A549 (cell line): ENCODE measurements at regions not wholly inside any gene's neighbourhood (a gene's known extent, or its start where the extent isn't known, plus 50 kb on each side); places are given as distances from the start of the nearest gene placed in this dataset.

ENCODE experiments used
- ATAC-seq, 2 experiments: fragments of 200-7000 bp in 1 of 2; fragments of >200 bp in 1 of 2; cut with Nextera tagmentation in 1 of 2; cut with Tn5 transposase in 1 of 2; 3 replicates each; pipeline versions ENCODE4 v1.8.0 to v1.9.1; 2018 to 2020; ENCODE audit warnings: mild to moderate bottlenecking in 1 of 2, moderate library complexity in 1 of 2
- CTCF ChIA-PET: fragments of 300-600 bp; sonication (Branson Sonifier 250); formaldehyde crosslinking; extraction: SDS; loops from one replicate; lab custom pipeline; 2021; ENCODE audit warnings: antibody characterized with exemption, inconsistent platforms; lab: Yijun Ruan, JAX
- POLR2A ChIA-PET: fragments of 350-600 bp; formaldehyde crosslinking; extraction: SDS; loops from one replicate; lab custom pipeline; 2021; ENCODE audit warnings: antibody characterized with exemption, inconsistent platforms; lab: Yijun Ruan, JAX
- DNase-seq, 2 experiments: peaks; one replicate each; pipeline versions ENCODE4 v3.0.0 to v3.0.0-alpha.2; 2011 to 2016; ENCODE audit warnings: low read depth in 1 of 2, low spot score in 1 of 2
- FAIRE-seq: peaks from 2 replicates; lab custom pipeline; 2011; peaks lifted over from hg19 to GRCh38; lab: Jason Lieb, UNC
- H3K27ac ChIP-seq, 2 experiments: fragments of >200 bp; sonication (Bioruptor Twin); formaldehyde crosslinking; 3 replicates each; pipeline ENCODE4 v1.5.1; 2016 to 2017
- H3K4me1 ChIP-seq: fragments of >200 bp; sonication (Bioruptor Twin); formaldehyde crosslinking; 3 replicates; pipeline ENCODE4 v1.6.1; 2016
- H3K4me2 ChIP-seq: fragments of >200 bp; sonication (Bioruptor Twin); formaldehyde crosslinking; 3 replicates; pipeline ENCODE4 v1.6.1; 2016
- H3K4me3 ChIP-seq: fragments of >200 bp; sonication (Bioruptor Twin); formaldehyde crosslinking; 3 replicates; pipeline ENCODE4 v1.5.1; 2016
- H3K9me3 ChIP-seq: fragments of >200 bp; sonication (Bioruptor Twin); formaldehyde crosslinking; 3 replicates; pipeline ENCODE4 v1.6.1; 2016
- BHLHE40 ChIP-seq: IDR thresholded peaks from 2 replicates; pipeline ENCODE4 v1.6.1; 2012; ENCODE audit warnings: low read depth, low read length, inconsistent platforms
- EHF ChIP-seq: fragments of 250-450 bp; sonication (Bioruptor Pico); IDR thresholded peaks from 2 replicates; pipeline ENCODE4 v1.5.0; 2020; ENCODE audit warnings: mild to moderate bottlenecking
- FOSL2 ChIP-seq, 2 experiments: fragments of 450-650 bp in 1 of 2; fragments of >200 bp in 1 of 2; sonication (Bioruptor Twin) in 1 of 2; formaldehyde crosslinking; IDR thresholded peaks; 2 replicates each; pipeline versions ENCODE4 v1.5.0 to v1.6.1; 2016 to 2020; ENCODE audit warnings: mild to moderate bottlenecking in 1 of 2, moderate library complexity in 1 of 2
- HEYL ChIP-seq: fragments of 250-450 bp; sonication (Bioruptor Pico); IDR thresholded peaks from 2 replicates; pipeline ENCODE4 v1.8.0; 2021; ENCODE audit warnings: mild to moderate bottlenecking, moderate library complexity
- HOXB5 ChIP-seq: fragments of 250-450 bp; sonication (Bioruptor Pico); IDR thresholded peaks from 2 replicates; pipeline ENCODE4 v1.5.0; 2020; ENCODE audit warnings: mild to moderate bottlenecking, moderate library complexity
- JUNB ChIP-seq: fragments of >200 bp; sonication (Bioruptor Twin); formaldehyde crosslinking; IDR thresholded peaks from 2 replicates; pipeline ENCODE4 v1.6.1; 2016
- KDM5A ChIP-seq: fragments of 200-600 bp; sonication (generic); IDR thresholded peaks from 2 replicates; pipeline ENCODE4 v1.6.1; 2016; ENCODE audit warnings: antibody characterized with exemption, mild to moderate bottlenecking
- MAZ ChIP-seq: fragments of 150-350 bp; IDR thresholded peaks from 2 replicates; pipeline ENCODE4 v1.6.1; 2014; ENCODE audit warnings: antibody characterized with exemption, low read depth, low read length, borderline replicate concordance
- MYC ChIP-seq: IDR thresholded peaks from 2 replicates; pipeline ENCODE4 v1.6.1; 2012; ENCODE audit warnings: mild to moderate bottlenecking, inconsistent platforms, low read length, improper control_type of control experiment, borderline replicate concordance
- NPAS2 ChIP-seq: fragments of 250-450 bp; sonication (Bioruptor Pico); IDR thresholded peaks from 2 replicates; pipeline ENCODE4 v1.8.0; 2022; ENCODE audit warnings: mild to moderate bottlenecking, moderate library complexity, borderline replicate concordance
- NR3C1 ChIP-seq: fragments of >200 bp; sonication (Bioruptor Twin); formaldehyde crosslinking; IDR thresholded peaks from 3 replicates; pipeline ENCODE4 v1.6.1; 2017
- PHF8 ChIP-seq: fragments of 200-600 bp; sonication (generic); IDR thresholded peaks from 2 replicates; pipeline ENCODE4 v1.6.1; 2016; ENCODE audit warnings: low read depth, mild to moderate bottlenecking, antibody characterized with exemption, moderate library complexity, borderline replicate concordance
- POLR2AphosphoS2 ChIP-seq: conservative IDR thresholded peaks from 2 replicates; pipeline ENCODE4 v1.6.1; 2012; ENCODE audit warnings: low read length, improper control_type of control experiment, inconsistent platforms
- SMC3 ChIP-seq: fragments of >200 bp; sonication (Bioruptor Twin); formaldehyde crosslinking; IDR thresholded peaks from 3 replicates; pipeline ENCODE4 v1.6.1; 2018; ENCODE audit warnings: inconsistent platforms
- ZC3H11A ChIP-seq: fragments of 450-650 bp; IDR thresholded peaks from 2 replicates; pipeline ENCODE4 v1.6.1; 2014; ENCODE audit warnings: antibody characterized with exemption, mild to moderate bottlenecking
- WGBS: methylation state at CpG from one replicate; pipeline ENCODE4 v1.1.6; 2017; ENCODE audit errors: missing lambda C conversion rate; 5-methylcytosine and 5-hydroxymethylcytosine counted together
- TF ChIP-seq, protein P1 (sequence below): fragments of >200 bp; sonication (Bioruptor Twin); formaldehyde crosslinking; IDR thresholded peaks from 3 replicates; pipeline ENCODE4 v1.6.1; 2016
- TF ChIP-seq, protein P2 (sequence below): fragments of >200 bp; sonication (Bioruptor Twin); formaldehyde crosslinking; IDR thresholded peaks from 3 replicates; pipeline ENCODE4 v1.5.1; 2016
- TF ChIP-seq, protein P3 (sequence below): fragments of 250-450 bp; sonication (Bioruptor Pico); IDR thresholded peaks from 2 replicates; pipeline ENCODE4 v1.5.0; 2021; ENCODE audit warnings: mild to moderate bottlenecking, moderate library complexity, borderline replicate concordance
- TF ChIP-seq, protein P4 (sequence below): IDR thresholded peaks from 2 replicates; pipeline ENCODE4 v1.6.1; 2012; ENCODE audit warnings: low read depth, borderline replicate concordance
- TF ChIP-seq, protein P5 (sequence below): fragments of >200 bp; sonication (Bioruptor Twin); formaldehyde crosslinking; IDR thresholded peaks from 2 replicates; pipeline ENCODE4 v1.6.1; 2016
- TF ChIP-seq, protein P6 (sequence below): fragments of 200-600 bp; sonication (generic); IDR thresholded peaks from 2 replicates; pipeline ENCODE4 v1.6.1; 2016; ENCODE audit warnings: antibody characterized with exemption, mild to moderate bottlenecking, moderate library complexity

DNA sequence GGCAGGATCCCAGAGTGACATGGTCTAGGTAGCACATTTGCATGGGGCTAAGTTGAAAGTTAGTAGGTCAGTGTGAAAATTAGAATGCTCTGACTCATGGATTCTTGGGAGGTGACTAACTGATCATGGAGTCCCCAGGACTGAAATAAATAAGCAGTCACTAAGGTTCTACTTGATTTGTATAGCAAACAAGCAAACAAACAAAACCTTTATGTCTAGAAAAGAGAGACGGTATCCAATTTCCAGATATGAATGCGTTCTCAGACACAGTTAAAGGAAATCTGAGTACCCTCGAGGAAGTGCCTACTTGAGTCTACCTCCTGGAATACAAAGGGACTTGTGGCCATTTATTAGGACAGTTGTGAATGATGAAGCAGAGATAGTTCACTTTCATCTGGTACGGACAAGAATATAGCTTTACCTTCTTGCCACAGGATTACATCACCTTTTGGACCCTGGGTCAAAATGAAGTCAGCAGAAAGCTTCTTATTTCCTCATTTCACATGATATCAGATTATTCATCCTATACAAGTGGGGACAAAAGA, 54.3 kb upstream of the AGPS start:
- Histone ChIP-seq H3K4me3 (no peak overlapping the region), H3K27ac (peak overlapping the region; percentile 64 to 65), H3K9me3 (no peaks in the 10 kb centered on the region), H3K4me2 (peak overlapping the region; percentile 57), H3K4me1 (peaks cover 23% of the 10 kb centered on the region)
- ChIA-PET CTCF (interaction anchor here (0.7 to 7.3 kb wide), 5 partner anchors 77 to 386 kb away, joined by 3 to 106 read pairs (median 24); no protein-coding TSS in a partner anchor), POLR2A (no interaction called here)
- TF ChIP-seq FOSL2 (IDR thresholded peaks at IDR 0.05), result no peak
- TF ChIP-seq FOSL2 (CRISPR knock-in tag; IDR thresholded peaks at IDR 0.05), result peak; percentile 64
- no peak for TF ChIP-seq HEYL
- TF ChIP-seq EHF (CRISPR knock-in tag), result no peak
- no peak for TF ChIP-seq NPAS2 (CRISPR knock-in tag)
- TF ChIP-seq JUNB, result peak; percentile 21; the same call in 1 of the 2 replicates
- no peak for TF ChIP-seq NR3C1
- DNase-seq, result peak in 1 of 2 experiments; percentile 62
- 15% methylated on average over 4 of the region's 4 CpGs for WGBS
- peak; percentile 71 to 86; a peak in 4 of 6 replicates for ATAC-seq
- FAIRE-seq, result no peak

DNA sequence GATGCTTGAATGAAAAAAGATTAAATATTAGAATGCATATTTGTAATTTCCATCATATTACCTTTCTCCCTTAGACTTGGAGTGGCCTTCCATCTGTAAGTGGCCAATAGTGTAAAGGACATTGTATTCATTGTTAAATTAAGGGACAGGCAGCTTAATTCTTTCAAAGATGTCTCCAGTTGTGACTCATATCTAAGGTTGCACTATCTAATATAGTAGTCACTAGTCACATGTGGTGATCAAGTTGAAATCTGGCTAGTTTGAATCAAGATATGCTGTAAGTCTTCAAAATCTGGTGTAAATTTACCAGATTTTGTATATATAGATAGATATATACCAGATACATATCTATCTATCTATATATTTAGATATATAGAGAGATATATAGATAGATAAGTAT, 52.4 kb upstream of the AGPS start:
- H3K9me3 ChIP-seq, result no peaks in the 10 kb centered on the region
- no peak overlapping the region for H3K27ac ChIP-seq
- TF ChIP-seq POLR2AphosphoS2 (no peak), ZC3H11A (no peak), KDM5A (no peak), PHF8 (no peak), EHF (CRISPR knock-in tag) (no peak), SMC3 (no peak), MYC (no peak), HOXB5 (CRISPR knock-in tag) (no peak), MAZ (no peak), BHLHE40 (no peak)
- TF ChIP-seq, protein P1, sequence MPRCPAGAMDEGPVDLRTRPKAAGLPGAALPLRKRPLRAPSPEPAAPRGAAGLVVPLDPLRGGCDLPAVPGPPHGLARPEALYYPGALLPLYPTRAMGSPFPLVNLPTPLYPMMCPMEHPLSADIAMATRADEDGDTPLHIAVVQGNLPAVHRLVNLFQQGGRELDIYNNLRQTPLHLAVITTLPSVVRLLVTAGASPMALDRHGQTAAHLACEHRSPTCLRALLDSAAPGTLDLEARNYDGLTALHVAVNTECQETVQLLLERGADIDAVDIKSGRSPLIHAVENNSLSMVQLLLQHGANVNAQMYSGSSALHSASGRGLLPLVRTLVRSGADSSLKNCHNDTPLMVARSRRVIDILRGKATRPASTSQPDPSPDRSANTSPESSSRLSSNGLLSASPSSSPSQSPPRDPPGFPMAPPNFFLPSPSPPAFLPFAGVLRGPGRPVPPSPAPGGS, result no peak
- TF ChIP-seq, protein P2, sequence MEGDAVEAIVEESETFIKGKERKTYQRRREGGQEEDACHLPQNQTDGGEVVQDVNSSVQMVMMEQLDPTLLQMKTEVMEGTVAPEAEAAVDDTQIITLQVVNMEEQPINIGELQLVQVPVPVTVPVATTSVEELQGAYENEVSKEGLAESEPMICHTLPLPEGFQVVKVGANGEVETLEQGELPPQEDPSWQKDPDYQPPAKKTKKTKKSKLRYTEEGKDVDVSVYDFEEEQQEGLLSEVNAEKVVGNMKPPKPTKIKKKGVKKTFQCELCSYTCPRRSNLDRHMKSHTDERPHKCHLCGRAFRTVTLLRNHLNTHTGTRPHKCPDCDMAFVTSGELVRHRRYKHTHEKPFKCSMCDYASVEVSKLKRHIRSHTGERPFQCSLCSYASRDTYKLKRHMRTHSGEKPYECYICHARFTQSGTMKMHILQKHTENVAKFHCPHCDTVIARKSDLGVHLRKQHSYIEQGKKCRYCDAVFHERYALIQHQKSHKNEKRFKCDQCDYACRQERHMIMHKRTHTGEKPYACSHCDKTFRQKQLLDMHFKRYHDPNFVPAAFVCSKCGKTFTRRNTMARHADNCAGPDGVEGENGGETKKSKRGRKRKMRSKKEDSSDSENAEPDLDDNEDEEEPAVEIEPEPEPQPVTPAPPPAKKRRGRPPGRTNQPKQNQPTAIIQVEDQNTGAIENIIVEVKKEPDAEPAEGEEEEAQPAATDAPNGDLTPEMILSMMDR, result no peak
- TF ChIP-seq, protein P3, sequence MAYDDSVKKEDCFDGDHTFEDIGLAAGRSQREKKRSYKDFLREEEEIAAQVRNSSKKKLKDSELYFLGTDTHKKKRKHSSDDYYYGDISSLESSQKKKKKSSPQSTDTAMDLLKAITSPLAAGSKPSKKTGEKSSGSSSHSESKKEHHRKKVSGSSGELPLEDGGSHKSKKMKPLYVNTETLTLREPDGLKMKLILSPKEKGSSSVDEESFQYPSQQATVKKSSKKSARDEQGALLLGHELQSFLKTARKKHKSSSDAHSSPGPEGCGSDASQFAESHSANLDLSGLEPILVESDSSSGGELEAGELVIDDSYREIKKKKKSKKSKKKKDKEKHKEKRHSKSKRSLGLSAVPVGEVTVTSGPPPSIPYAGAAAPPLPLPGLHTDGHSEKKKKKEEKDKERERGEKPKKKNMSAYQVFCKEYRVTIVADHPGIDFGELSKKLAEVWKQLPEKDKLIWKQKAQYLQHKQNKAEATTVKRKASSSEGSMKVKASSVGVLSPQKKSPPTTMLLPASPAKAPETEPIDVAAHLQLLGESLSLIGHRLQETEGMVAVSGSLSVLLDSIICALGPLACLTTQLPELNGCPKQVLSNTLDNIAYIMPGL, result no peak
- TF ChIP-seq, protein P4, sequence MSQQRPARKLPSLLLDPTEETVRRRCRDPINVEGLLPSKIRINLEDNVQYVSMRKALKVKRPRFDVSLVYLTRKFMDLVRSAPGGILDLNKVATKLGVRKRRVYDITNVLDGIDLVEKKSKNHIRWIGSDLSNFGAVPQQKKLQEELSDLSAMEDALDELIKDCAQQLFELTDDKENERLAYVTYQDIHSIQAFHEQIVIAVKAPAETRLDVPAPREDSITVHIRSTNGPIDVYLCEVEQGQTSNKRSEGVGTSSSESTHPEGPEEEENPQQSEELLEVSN, result no peak
- TF ChIP-seq, protein P5, sequence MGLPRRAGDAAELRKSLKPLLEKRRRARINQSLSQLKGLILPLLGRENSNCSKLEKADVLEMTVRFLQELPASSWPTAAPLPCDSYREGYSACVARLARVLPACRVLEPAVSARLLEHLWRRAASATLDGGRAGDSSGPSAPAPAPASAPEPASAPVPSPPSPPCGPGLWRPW, result no peak
- TF ChIP-seq, protein P6, sequence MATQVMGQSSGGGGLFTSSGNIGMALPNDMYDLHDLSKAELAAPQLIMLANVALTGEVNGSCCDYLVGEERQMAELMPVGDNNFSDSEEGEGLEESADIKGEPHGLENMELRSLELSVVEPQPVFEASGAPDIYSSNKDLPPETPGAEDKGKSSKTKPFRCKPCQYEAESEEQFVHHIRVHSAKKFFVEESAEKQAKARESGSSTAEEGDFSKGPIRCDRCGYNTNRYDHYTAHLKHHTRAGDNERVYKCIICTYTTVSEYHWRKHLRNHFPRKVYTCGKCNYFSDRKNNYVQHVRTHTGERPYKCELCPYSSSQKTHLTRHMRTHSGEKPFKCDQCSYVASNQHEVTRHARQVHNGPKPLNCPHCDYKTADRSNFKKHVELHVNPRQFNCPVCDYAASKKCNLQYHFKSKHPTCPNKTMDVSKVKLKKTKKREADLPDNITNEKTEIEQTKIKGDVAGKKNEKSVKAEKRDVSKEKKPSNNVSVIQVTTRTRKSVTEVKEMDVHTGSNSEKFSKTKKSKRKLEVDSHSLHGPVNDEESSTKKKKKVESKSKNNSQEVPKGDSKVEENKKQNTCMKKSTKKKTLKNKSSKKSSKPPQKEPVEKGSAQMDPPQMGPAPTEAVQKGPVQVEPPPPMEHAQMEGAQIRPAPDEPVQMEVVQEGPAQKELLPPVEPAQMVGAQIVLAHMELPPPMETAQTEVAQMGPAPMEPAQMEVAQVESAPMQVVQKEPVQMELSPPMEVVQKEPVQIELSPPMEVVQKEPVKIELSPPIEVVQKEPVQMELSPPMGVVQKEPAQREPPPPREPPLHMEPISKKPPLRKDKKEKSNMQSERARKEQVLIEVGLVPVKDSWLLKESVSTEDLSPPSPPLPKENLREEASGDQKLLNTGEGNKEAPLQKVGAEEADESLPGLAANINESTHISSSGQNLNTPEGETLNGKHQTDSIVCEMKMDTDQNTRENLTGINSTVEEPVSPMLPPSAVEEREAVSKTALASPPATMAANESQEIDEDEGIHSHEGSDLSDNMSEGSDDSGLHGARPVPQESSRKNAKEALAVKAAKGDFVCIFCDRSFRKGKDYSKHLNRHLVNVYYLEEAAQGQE, result no peak
- no peak for DNase-seq
- ChIA-PET POLR2A (interaction anchor here (0.6 kb wide), 1 partner anchor 112 kb away, joined by 4 read pairs; no protein-coding TSS in a partner anchor), CTCF (interaction anchor here (1.3 kb wide), 1 partner anchor 419 kb away, joined by 3 read pairs; no protein-coding TSS in a partner anchor)
- no peak overlapping the region for H3K4me2 ChIP-seq
- H3K4me1 ChIP-seq, result peaks cover 23% of the 10 kb centered on the region
- H3K4me3 ChIP-seq, result no peak overlapping the region
- no peak for ATAC-seq
- no peak for FAIRE-seq
